Osteoblast (primary cell): ENCODE measurements at regions not wholly inside any gene's neighbourhood (a gene's known extent, or its start where the extent isn't known, plus 50 kb on each side); places are given as distances from the start of the nearest gene placed in this dataset.
A peak's percentile ranks its signal among the peaks of the same experiment; 100 is the strongest.

Source experiments
- DNase-seq: peaks from one replicate; pipeline ENCODE4 v3.0.0; 2011; ENCODE audit warnings: low spot score, mixed read lengths; ENCODE audit not compliant: insufficient read length; ENCODE audit errors: missing footprints
- H2AFZ ChIP-seq: 2 replicates; pipeline ENCODE4 v1.6.0; 2011; ENCODE audit warnings: mild to moderate bottlenecking, low read length
- H3K27ac ChIP-seq: 2 replicates; pipeline ENCODE4 v1.5.1; 2011; ENCODE audit warnings: mild to moderate bottlenecking, low read depth, low read length, moderate library complexity
- H3K27me3 ChIP-seq: 2 replicates; pipeline ENCODE4 v1.6.0; 2012; ENCODE audit warnings: mild to moderate bottlenecking, control low read depth, inconsistent platforms, low read length, moderate library complexity; ENCODE audit not compliant: insufficient read depth
- H3K36me3 ChIP-seq: 2 replicates; pipeline ENCODE4 v1.5.1; 2011; ENCODE audit warnings: mild to moderate bottlenecking, low read length, control low read depth, moderate library complexity; ENCODE audit not compliant: insufficient read depth
- H3K4me1 ChIP-seq: 2 replicates; pipeline ENCODE4 v1.5.1; 2011; ENCODE audit warnings: mild to moderate bottlenecking, low read length, control low read depth, moderate library complexity; ENCODE audit not compliant: insufficient read depth
- H3K4me2 ChIP-seq: 2 replicates; pipeline ENCODE4 v1.6.0; 2011; ENCODE audit warnings: mild to moderate bottlenecking, low read length; ENCODE audit not compliant: insufficient read depth
- H3K4me3 ChIP-seq: fragments of 200-600 bp; sonication (generic); 3 replicates; pipeline ENCODE4 v1.5.1; 2012; ENCODE audit warnings: mild to moderate bottlenecking, low read length, inconsistent platforms; ENCODE audit not compliant: insufficient read depth
- H3K79me2 ChIP-seq: 2 replicates; pipeline ENCODE4 v1.6.0; 2012; ENCODE audit warnings: mild to moderate bottlenecking, low read length, control low read depth, inconsistent platforms; ENCODE audit not compliant: insufficient read depth
- H3K9me3 ChIP-seq: 2 replicates; pipeline ENCODE4 v1.5.1; 2011; ENCODE audit warnings: low read depth, low read length, control low read depth
- H4K20me1 ChIP-seq: 2 replicates; pipeline ENCODE4 v1.6.0; 2012; ENCODE audit warnings: mild to moderate bottlenecking, low read length, control low read depth; ENCODE audit not compliant: insufficient read depth
- CTCF ChIP-seq: IDR thresholded peaks from 2 replicates; pipeline ENCODE4 v1.5.1; 2011; ENCODE audit warnings: mild to moderate bottlenecking, low read depth, low read length, moderate library complexity; ENCODE audit errors: extremely low read depth

GRCh38 chr4:4783847-4784246, 75.6 kb upstream of the MSX1 start:
- Histone ChIP-seq H3K36me3 (no peaks in the 10 kb centered on the region), H3K27ac (no peak overlapping the region), H2AFZ (no peak overlapping the region), H3K9me3 (peaks cover 3% of the 10 kb centered on the region), H4K20me1 (no peaks in the 10 kb centered on the region), H3K4me2 (no peak overlapping the region), H3K4me3 (no peak overlapping the region), H3K27me3 (no peaks in the 10 kb centered on the region), H3K79me2 (no peaks in the 10 kb centered on the region), H3K4me1 (peaks cover 23% of the 10 kb centered on the region)
- DNase-seq: no peak
- TF ChIP-seq CTCF: no peak

GRCh38 chr4:4782969-4783368, 76.5 kb upstream of the MSX1 start:
- Histone ChIP-seq H3K79me2 (no peaks in the 10 kb centered on the region), H3K27me3 (no peaks in the 10 kb centered on the region), H3K4me2 (peak overlapping the region; percentile 61), H3K36me3 (no peaks in the 10 kb centered on the region), H4K20me1 (no peaks in the 10 kb centered on the region), H3K4me1 (peaks cover 23% of the 10 kb centered on the region), H2AFZ (no peak overlapping the region), H3K4me3 (no peak overlapping the region), H3K9me3 (no peaks in the 10 kb centered on the region), H3K27ac (no peak overlapping the region)
- no peak for TF ChIP-seq CTCF
- DNase-seq: no peak

- Histone ChIP-seq H3K4me2 (peak overlapping the region; percentile 61), H4K20me1 (no peaks in the 10 kb centered on the region), H2AFZ (peak overlapping the region; percentile 23), H3K36me3 (no peaks in the 10 kb centered on the region), H3K4me1 (peaks cover 23% of the 10 kb centered on the region), H3K27me3 (no peaks in the 10 kb centered on the region), H3K4me3 (no peak overlapping the region), H3K79me2 (no peaks in the 10 kb centered on the region), H3K27ac (no peak overlapping the region), H3K9me3 (no peaks in the 10 kb centered on the region)
- DNase-seq: no peak
- TF ChIP-seq CTCF: no peak
Measured at GRCh38 chr4:4781936-4782707, 77.3 kb upstream of the MSX1 start.

GRCh38 chr4:4780729-4781244, 78.7 kb upstream of the MSX1 start:
- Histone ChIP-seq H3K4me1 (peaks cover 23% of the 10 kb centered on the region), H3K27me3 (no peaks in the 10 kb centered on the region), H3K79me2 (no peaks in the 10 kb centered on the region), H3K9me3 (no peaks in the 10 kb centered on the region), H3K4me3 (no peak overlapping the region), H3K27ac (no peak overlapping the region), H3K36me3 (no peaks in the 10 kb centered on the region), H3K4me2 (peak overlapping the region; percentile 49), H4K20me1 (no peaks in the 10 kb centered on the region), H2AFZ (peak overlapping the region; percentile 40)
- peak; percentile 90 for DNase-seq
- peak; percentile 27 for TF ChIP-seq CTCF
